HepG2 (cell line): ENCODE measurements at regions not wholly inside any gene's neighbourhood (a gene's known extent, or its start where the extent isn't known, plus 50 kb on each side); places are given as distances from the start of the nearest gene placed in this dataset.

Source experiments
- ATAC-seq: fragments of 200-7000 bp; cut with Tn5 transposase; 3 replicates; pipeline ENCODE4 v1.9.1; 2020; ENCODE audit warnings: mild to moderate bottlenecking, moderate library complexity
- BruUV-seq: library from RNA; stranded (reverse); fragments of 400-500 nt; replicated peaks from 2 replicates; lab custom pipeline; 2021; lab: Mats Ljungman, UMichigan
- CTCF ChIA-PET: fragments of 300-600 bp; formaldehyde crosslinking; extraction: SDS; loops from one replicate; lab custom pipeline; 2021; ENCODE audit warnings: low total read pairs, inconsistent platforms, low intra/inter-chr PET ratio; lab: Yijun Ruan, JAX
- POLR2A ChIA-PET: fragments of 350-600 bp; sonication (Branson Sonifier 250); formaldehyde crosslinking; loops from one replicate; lab custom pipeline; 2020; ENCODE audit warnings: antibody characterized with exemption, inconsistent platforms; lab: Yijun Ruan, JAX
- DNase-seq: peaks from one replicate; pipeline ENCODE4 v3.0.0-alpha.2; 2015; ENCODE audit warnings: low spot score
- FAIRE-seq: peaks from 3 replicates; lab custom pipeline; 2011; peaks lifted over from hg19 to GRCh38; lab: Jason Lieb, UNC
- H2AFZ ChIP-seq: one replicate; pipeline ENCODE4 v1.6.1; 2011; ENCODE audit warnings: low read length, inconsistent platforms
- H3K27ac ChIP-seq: fragments of 300-600 bp; 3 replicates; pipeline ENCODE4 v1.8.0; 2011; ENCODE audit warnings: mixed run types, mild to moderate bottlenecking, mixed read lengths, low read length, inconsistent platforms; ENCODE audit not compliant: insufficient read depth; ENCODE audit errors: extremely low read length
- H3K27me3 ChIP-seq, 2 experiments: fragments of 200-600 bp in 1 of 2; 2 replicates in 1 of 2; 3 replicates in 1 of 2; pipeline versions ENCODE4 v1.6.0 to v1.8.0; 2011; ENCODE audit warnings: low read length in 2 of 2, mild to moderate bottlenecking in 2 of 2, moderate library complexity in 2 of 2, inconsistent platforms in 1 of 2; ENCODE audit not compliant: insufficient read depth in 2 of 2, control insufficient read depth in 1 of 2
- H3K36me3 ChIP-seq, 2 experiments: fragments of 200-600 bp in 1 of 2; replicated peaks in 1 of 2; 2 replicates in 1 of 2; 3 replicates in 1 of 2; pipeline versions ENCODE4 v1.5.1 to v1.8.0; 2011; ENCODE audit warnings: low read length in 2 of 2, inconsistent platforms in 1 of 2; ENCODE audit not compliant: insufficient read depth in 2 of 2, control insufficient read depth in 1 of 2
- H3K4me1 ChIP-seq: 2 replicates; pipeline ENCODE4 v1.5.1; 2012; ENCODE audit warnings: low read length, inconsistent platforms; ENCODE audit not compliant: insufficient read depth
- H3K4me2 ChIP-seq: 2 replicates; pipeline ENCODE4 v1.6.0; 2011; ENCODE audit warnings: low read depth, low read length, inconsistent platforms
- H3K4me3 ChIP-seq, 3 experiments: fragments of 200-600 bp in 1 of 3; sonication (generic), shearing (Covaris generic) in 1 of 3; replicated peaks in 1 of 3; 2 replicates each; pipeline ENCODE4 v1.5.1; 2011 to 2016; ENCODE audit warnings: low read length in 3 of 3, inconsistent platforms in 2 of 3, low read depth in 2 of 3, mild to moderate bottlenecking in 2 of 3, control low read depth in 1 of 3, mixed read lengths in 1 of 3; ENCODE audit not compliant: insufficient read depth in 1 of 3
- H3K79me2 ChIP-seq: one replicate; pipeline ENCODE4 v1.6.1; 2011; ENCODE audit warnings: low read length, inconsistent platforms; ENCODE audit not compliant: insufficient read depth
- H3K9ac ChIP-seq: 2 replicates; pipeline ENCODE4 v1.6.0; 2011; ENCODE audit warnings: mild to moderate bottlenecking, low read depth, low read length, inconsistent platforms; ENCODE audit not compliant: insufficient read depth
- H3K9me3 ChIP-seq: 2 replicates; pipeline ENCODE4 v1.5.1; 2012; ENCODE audit warnings: mild to moderate bottlenecking, low read length
- H4K20me1 ChIP-seq: 2 replicates; pipeline ENCODE4 v1.6.0; 2011; ENCODE audit warnings: inconsistent platforms, mild to moderate bottlenecking, low read length, moderate library complexity; ENCODE audit not compliant: insufficient read depth
- AGO2 ChIP-seq: fragments of 200-400 bp; formaldehyde crosslinking; optimal IDR thresholded peaks from 2 replicates; pipeline ENCODE3; 2017; ENCODE audit warnings: mild to moderate bottlenecking, low read depth, low read length, moderate library complexity
- ATF7 ChIP-seq, 2 experiments: fragments of 450-650 bp in 1 of 2; sonication (generic) in 1 of 2; formaldehyde crosslinking in 1 of 2; IDR thresholded peaks; 2 replicates each; pipeline versions ENCODE4 v1.4.0 to v1.6.1; 2016 to 2020; ENCODE audit warnings: antibody characterized with exemption in 1 of 2, mild to moderate bottlenecking in 1 of 2, missing genetic modification reagents in 1 of 2
- DMAP1 ChIP-seq: IDR thresholded peaks from 2 replicates; pipeline ENCODE4 v1.6.1; 2016
- FOXO4 ChIP-seq: sonication (generic); formaldehyde crosslinking; conservative IDR thresholded peaks from 2 replicates; pipeline ENCODE4 v1.8.1; 2023; ENCODE audit warnings: missing genetic modification reagents
- HES4 ChIP-seq: sonication (generic); formaldehyde crosslinking; IDR thresholded peaks from 2 replicates; pipeline ENCODE4 v1.9.0; 2021; ENCODE audit warnings: mild to moderate bottlenecking, missing genetic modification reagents, borderline replicate concordance
- NCOR1 ChIP-seq: fragments of 200-600 bp; sonication (generic); IDR thresholded peaks from 2 replicates; pipeline ENCODE4 v1.7.0; 2017; ENCODE audit warnings: antibody characterized with exemption, low read length, borderline replicate concordance
- PHF21A ChIP-seq: sonication (generic); formaldehyde crosslinking; IDR thresholded peaks from 2 replicates; pipeline ENCODE4 v1.5.0; 2020; ENCODE audit warnings: mild to moderate bottlenecking, missing genetic modification reagents
- THAP9 ChIP-seq: sonication (generic); formaldehyde crosslinking; IDR thresholded peaks from 2 replicates; pipeline ENCODE4; 2020; ENCODE audit warnings: missing genetic modification reagents, mild to moderate bottlenecking, borderline replicate concordance
- ZBTB34 ChIP-seq: sonication (generic); formaldehyde crosslinking; IDR thresholded peaks from 2 replicates; pipeline ENCODE4 v1.8.0; 2022; ENCODE audit warnings: mild to moderate bottlenecking, missing genetic modification reagents
- ZBTB49 ChIP-seq: sonication (generic); formaldehyde crosslinking; IDR thresholded peaks from 2 replicates; pipeline ENCODE4 v1.4.0; 2020; ENCODE audit warnings: missing genetic modification reagents, borderline replicate concordance
- ZNF557 ChIP-seq: sonication (generic); formaldehyde crosslinking; IDR thresholded peaks from 2 replicates; pipeline ENCODE4 v1.4.0; 2020; ENCODE audit warnings: missing genetic modification reagents
- ZNF678 ChIP-seq: sonication (generic); formaldehyde crosslinking; IDR thresholded peaks from 2 replicates; pipeline ENCODE4 v1.4.0; 2020; ENCODE audit warnings: mild to moderate bottlenecking, missing genetic modification reagents
- ZNF792 ChIP-seq: IDR thresholded peaks from 2 replicates; pipeline ENCODE4 v1.6.1; 2016
- ZSCAN25 ChIP-seq: sonication (generic); formaldehyde crosslinking; IDR thresholded peaks from 2 replicates; pipeline ENCODE4 v1.8.0; 2022; ENCODE audit warnings: mild to moderate bottlenecking, missing genetic modification reagents
- WGBS: methylation state at CpG from one replicate; pipeline ENCODE4 v1.1.6; 2017; ENCODE audit warnings: low lambda C conversion rate; 5-methylcytosine and 5-hydroxymethylcytosine counted together
- in situ Hi-C: cut with HindIII; loops from 2 replicates; pipeline ENCODE4 v1.10.0; 2017; ENCODE audit warnings: low pct_unique_long_range_greater_than_20kb; ENCODE audit not compliant: extremely low pct_ligation_motif_present
- intact Hi-C: fragments of 100-400 bp; cut with micrococcal nuclease; formaldehyde crosslinking; loops from one replicate; pipeline ENCODE4 v1.10.0; 2022; ENCODE audit not compliant: unreplicated experiment

GRCh38 chr18:24791751-24792545 lies 331.5 kb downstream of the HRH4 start:
- no peak overlapping the region for H3K9ac ChIP-seq
- no peak overlapping the region for H3K4me2 ChIP-seq
- no peak overlapping the region for H3K27ac ChIP-seq
- POLR2A ChIA-PET: no interaction called here
- no peak for TF ChIP-seq ZNF792 (CRISPR knock-in tag)
- no peak for TF ChIP-seq DMAP1 (CRISPR knock-in tag)
- no peak for TF ChIP-seq NCOR1
- TF ChIP-seq ZBTB34 (CRISPR knock-in tag): no peak
- TF ChIP-seq THAP9 (CRISPR knock-in tag): no peak
- no peak for TF ChIP-seq ZNF557 (CRISPR knock-in tag)
- no peak for TF ChIP-seq ZBTB49 (CRISPR knock-in tag)
- no peak for TF ChIP-seq ATF7 (IDR thresholded peaks at IDR 0.05)
- TF ChIP-seq ATF7 (CRISPR knock-in tag; IDR thresholded peaks at IDR 0.05): no peak
- TF ChIP-seq HES4 (CRISPR knock-in tag): no peak
- TF ChIP-seq AGO2: no peak
- TF ChIP-seq FOXO4 (CRISPR knock-in tag): no peak
- no peak for TF ChIP-seq ZNF678
- TF ChIP-seq ZSCAN25 (CRISPR knock-in tag): no peak
- no peak for TF ChIP-seq PHF21A (CRISPR knock-in tag)
- BruUV-seq: no TSS peak
- no peak overlapping the region for H2AFZ ChIP-seq
- no peaks in the 10 kb centered on the region for H3K4me1 ChIP-seq
- no peaks in the 10 kb centered on the region; a peak in 1 of 5 replicates for H3K27me3 ChIP-seq
- no peaks in the 10 kb centered on the region for H3K36me3 ChIP-seq
- in situ Hi-C loops: no loop called here
- CTCF ChIA-PET: no interaction called here
- no peaks in the 10 kb centered on the region for H3K79me2 ChIP-seq
- FAIRE-seq (no peak), ATAC-seq (no peak), DNase-seq (no peak)
- H3K4me3 ChIP-seq: no peak overlapping the region
- 29% methylated on average over 7 of the region's 7 CpGs for WGBS
- H3K9me3 ChIP-seq: no peaks in the 10 kb centered on the region
- H4K20me1 ChIP-seq: no peaks in the 10 kb centered on the region
- intact Hi-C loops: no loop called here
